GM12874 (cell line): ENCODE measurements at regions not wholly inside any gene's neighbourhood (a gene's known extent, or its start where the extent isn't known, plus 50 kb on each side); places are given as distances from the start of the nearest gene placed in this dataset.

Source experiments
- CTCF ChIP-seq: IDR thresholded peaks from 2 replicates; pipeline ENCODE4 v1.5.1; 2011; ENCODE audit warnings: low read depth, mild to moderate bottlenecking, control low read depth, low read length, moderate library complexity; ENCODE audit not compliant: insufficient read depth

DNA sequence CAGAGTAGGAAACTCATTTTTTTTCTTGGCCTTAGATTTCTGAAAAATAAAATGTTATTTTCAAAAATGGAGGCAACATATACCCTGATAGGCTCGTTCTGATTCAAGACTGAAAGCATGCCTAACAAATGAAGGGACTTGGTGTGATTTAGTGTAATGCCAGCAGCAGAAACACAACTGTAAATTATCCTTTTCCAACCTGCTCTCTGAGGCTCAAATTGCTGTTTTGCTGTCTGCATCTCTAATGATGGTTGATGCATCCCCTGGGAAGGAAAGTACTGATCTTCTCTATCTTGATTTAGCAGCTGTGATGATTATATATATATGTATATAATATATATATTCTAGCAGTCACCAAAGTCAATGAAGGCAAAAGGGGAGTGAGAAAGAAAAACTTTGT, 537.2 kb upstream of the API5 start:
- TF ChIP-seq CTCF, result no peak

DNA sequence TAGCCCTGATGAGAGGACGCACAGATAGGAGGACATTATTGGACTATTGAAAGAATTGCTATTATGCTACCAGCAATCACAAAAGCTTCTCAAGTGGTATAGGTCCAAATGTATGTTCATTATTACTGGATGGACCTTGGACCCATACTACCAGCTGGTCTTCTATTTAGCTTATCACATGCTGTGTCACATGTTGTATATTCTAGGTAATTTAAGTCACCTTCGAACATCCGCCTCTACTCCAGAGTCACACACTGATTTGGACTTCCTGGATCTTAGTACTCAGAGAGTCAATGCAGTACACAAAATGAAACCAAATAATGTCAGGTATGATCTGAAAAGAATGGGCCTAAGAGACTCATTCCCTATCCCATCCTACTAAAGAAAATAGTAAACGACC, 534.0 kb upstream of the API5 start:
- no peak for TF ChIP-seq CTCF

DNA sequence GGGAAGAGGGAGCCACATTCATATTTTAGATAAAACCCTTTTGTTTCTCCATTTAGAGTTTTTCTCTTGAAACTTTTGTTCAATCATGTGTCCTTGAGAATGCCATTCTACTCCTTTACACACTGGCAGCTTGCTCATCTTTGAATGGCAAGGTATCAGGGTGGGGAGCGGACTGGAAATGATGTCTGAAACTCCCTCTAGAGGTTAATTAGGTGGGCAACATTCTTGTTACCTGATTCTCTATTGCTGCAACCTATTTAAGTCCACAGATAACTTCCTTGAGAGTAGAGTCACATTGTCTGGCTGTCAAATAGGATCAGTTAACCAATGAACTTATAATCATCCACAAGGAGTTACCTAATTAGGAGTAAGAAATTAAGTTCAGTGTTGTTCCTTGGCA, 533.6 kb upstream of the API5 start:
- no peak for TF ChIP-seq CTCF

DNA sequence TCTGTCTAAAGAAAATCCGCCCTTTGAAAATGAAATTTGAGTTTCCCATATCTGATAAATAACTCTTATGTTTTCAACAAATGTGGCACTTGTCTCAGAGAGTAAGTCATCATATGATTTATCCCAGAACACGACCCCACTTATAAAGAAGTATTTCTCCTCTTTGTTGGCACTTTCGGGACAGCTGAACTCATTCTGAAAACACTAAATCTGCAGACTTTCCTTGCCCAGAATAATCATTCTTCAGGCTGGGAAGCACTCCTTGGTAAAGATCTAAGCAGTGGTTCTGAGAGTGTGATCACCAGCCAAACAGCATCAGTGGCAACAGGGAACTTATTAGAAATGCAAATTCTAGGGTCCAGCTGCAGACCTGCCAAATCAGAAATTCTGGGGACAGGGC, 532.2 kb upstream of the API5 start:
- TF ChIP-seq CTCF, result no peak

GRCh38 chr11:42786981-42787380, 524.8 kb upstream of the API5 start:
- TF ChIP-seq CTCF, result no peak

DNA sequence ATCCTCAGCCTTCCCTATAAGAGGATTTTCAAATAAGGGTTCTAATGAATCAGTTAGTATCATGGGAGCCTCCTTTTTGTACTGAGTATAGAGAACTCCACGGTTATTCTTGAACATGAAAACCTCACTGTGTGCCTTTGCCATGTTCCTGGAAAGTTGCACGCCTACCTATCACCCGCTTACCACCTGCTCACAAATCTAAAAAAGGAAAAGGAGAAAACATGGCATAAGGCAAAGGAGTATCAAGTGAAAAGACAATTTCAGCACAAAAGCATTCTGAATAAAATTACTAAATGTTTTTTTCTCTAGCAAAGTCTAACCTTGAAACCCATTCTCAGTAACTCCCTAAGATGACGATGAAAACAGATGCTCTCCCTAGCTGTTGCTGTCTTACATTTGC, 511.8 kb upstream of the API5 start:
- no peak for TF ChIP-seq CTCF

GRCh38 chr11:42802201-42802899, 509.4 kb upstream of the API5 start:
- no peak for TF ChIP-seq CTCF
